GM21786 (cell line): ENCODE measurements at regions not wholly inside any gene's neighbourhood (a gene's known extent, or its start where the extent isn't known, plus 50 kb on each side); places are given as distances from the start of the nearest gene placed in this dataset.

ENCODE experiments used
- ATAC-seq: cut with Tn5 transposase; IDR thresholded peaks from one replicate; pipeline ENCODE4 v1.9.1; 2021; ENCODE audit not compliant: unreplicated experiment

GRCh38 chr17:73882590-73882989, 238.3 kb upstream of the SDK2 start:
- no peak for ATAC-seq

GRCh38 chr17:73883175-73883574, 238.9 kb upstream of the SDK2 start:
- no peak for ATAC-seq

- no peak for ATAC-seq
Measured at GRCh38 chr17:73887739-73888138, 243.5 kb upstream of the SDK2 start.

GRCh38 chr17:73888862-73889261, 244.6 kb upstream of the SDK2 start:
- ATAC-seq: no peak

- ATAC-seq: no peak
Measured at GRCh38 chr17:73889439-73889838, 245.2 kb upstream of the SDK2 start.

- ATAC-seq: no peak
Measured at GRCh38 chr17:73890831-73891405, 246.7 kb upstream of the SDK2 start.

GRCh38 chr17:73895157-73895556, 250.9 kb upstream of the SDK2 start:
- no peak for ATAC-seq

- no peak for ATAC-seq
Measured at GRCh38 chr17:73896966-73897365, 252.7 kb upstream of the SDK2 start.

- no peak for ATAC-seq
Measured at GRCh38 chr17:73899839-73900238, 255.6 kb upstream of the SDK2 start.

GRCh38 chr17:73900516-73900915, 256.3 kb upstream of the SDK2 start:
- ATAC-seq: no peak

GRCh38 chr17:73901249-73901648, 257.0 kb upstream of the SDK2 start:
- no peak for ATAC-seq

GRCh38 chr17:73901661-73902415, 257.6 kb upstream of the SDK2 start:
- ATAC-seq: no peak

GRCh38 chr17:73902416-73903181, 258.4 kb upstream of the SDK2 start:
- ATAC-seq: no peak

GRCh38 chr17:73906896-73907870, 262.9 kb upstream of the SDK2 start:
- ATAC-seq: no peak

GRCh38 chr17:73909186-73909585, 264.9 kb upstream of the SDK2 start:
- ATAC-seq: no peak

GRCh38 chr17:73910206-73910605, 266.0 kb upstream of the SDK2 start:
- ATAC-seq: no peak

GRCh38 chr17:73910821-73911515, 266.7 kb upstream of the SDK2 start:
- ATAC-seq: no peak

- no peak for ATAC-seq
Measured at GRCh38 chr17:73911726-73912372, 267.6 kb upstream of the SDK2 start.

GRCh38 chr17:73912373-73912746, 268.1 kb upstream of the SDK2 start:
- ATAC-seq: no peak
